SK-N-SH (cell line): ENCODE measurements at regions not wholly inside any gene's neighbourhood (a gene's known extent, or its start where the extent isn't known, plus 50 kb on each side); places are given as distances from the start of the nearest gene placed in this dataset.

Source experiments
- CTCF ChIA-PET: fragments of 300-600, 350-600 bp; formaldehyde crosslinking; extraction: SDS; loops from one replicate; lab custom pipeline; 2021; lab: Yijun Ruan, JAX
- POLR2A ChIA-PET: fragments of 350-600 bp; sonication (Branson Sonifier 250); formaldehyde crosslinking; extraction: SDS; loops from one replicate; lab custom pipeline; 2020; ENCODE audit warnings: antibody characterized with exemption, inconsistent platforms; lab: Yijun Ruan, JAX
- DNase-seq: peaks from one replicate; pipeline ENCODE4 v3.0.0; 2012
- H2AFZ ChIP-seq: fragments of 200-600 bp; sonication (generic); 2 replicates; pipeline ENCODE4 v1.8.1; 2016; ENCODE audit warnings: antibody characterized with exemption, mild to moderate bottlenecking, low read depth
- H3F3A ChIP-seq: fragments of 200-600 bp; sonication (generic); replicated peaks from 2 replicates; pipeline ENCODE3; 2016; ENCODE audit warnings: antibody characterized with exemption, mild to moderate bottlenecking; ENCODE audit not compliant: insufficient read depth
- H3K27ac ChIP-seq, 2 experiments: fragments of 200-500 bp in 1 of 2; fragments of 200-600 bp in 1 of 2; sonication (Bioruptor generic) in 1 of 2; sonication (generic), shearing (Covaris generic) in 1 of 2; 2 replicates each; pipeline versions ENCODE4 v1.5.1 to v1.6.1; 2014 to 2016; ENCODE audit warnings: low read depth in 2 of 2, inconsistent platforms in 1 of 2, low read length in 1 of 2, mild to moderate bottlenecking in 1 of 2, mixed read lengths in 1 of 2
- H3K27me3 ChIP-seq: fragments of 200-600 bp; sonication (generic), shearing (Covaris generic); 2 replicates; pipeline ENCODE4 v1.6.1; 2016; ENCODE audit warnings: mixed run types; ENCODE audit not compliant: insufficient read depth
- H3K36me3 ChIP-seq, 2 experiments: fragments of 200-500 bp in 1 of 2; fragments of 200-600 bp in 1 of 2; sonication (Bioruptor generic) in 1 of 2; sonication (generic) in 1 of 2; replicated peaks in 1 of 2; 2 replicates each; pipeline versions ENCODE3 to v1.5.1; 2014 to 2016; ENCODE audit warnings: low read length in 1 of 2, mild to moderate bottlenecking in 1 of 2; ENCODE audit not compliant: insufficient read depth in 2 of 2, control insufficient read depth in 1 of 2
- H3K4me1 ChIP-seq, 2 experiments: fragments of 200-500 bp in 1 of 2; fragments of 200-600 bp in 1 of 2; sonication (Bioruptor generic) in 1 of 2; sonication (generic), shearing (Covaris generic) in 1 of 2; 2 replicates each; pipeline versions ENCODE4 v1.5.1 to v1.6.1; 2014 to 2016; ENCODE audit warnings: low read depth in 1 of 2, low read length in 1 of 2, mixed run types in 1 of 2; ENCODE audit not compliant: insufficient read depth in 2 of 2, control insufficient read depth in 1 of 2
- H3K4me2 ChIP-seq: fragments of 200-600 bp; sonication (generic), shearing (Covaris generic); 2 replicates; pipeline ENCODE4 v1.6.1; 2017; ENCODE audit warnings: mixed run types
- H3K4me3 ChIP-seq, 2 experiments: fragments of 200-500 bp in 1 of 2; fragments of 200-600 bp in 1 of 2; sonication (Bioruptor generic) in 1 of 2; sonication (generic), shearing (Covaris generic) in 1 of 2; 2 replicates each; pipeline versions ENCODE4 v1.5.1 to v1.8.1; 2014 to 2016; ENCODE audit warnings: low read depth in 2 of 2, inconsistent platforms in 1 of 2, low read length in 1 of 2, mild to moderate bottlenecking in 1 of 2, mixed read lengths in 1 of 2, moderate library complexity in 1 of 2
- H3K79me2 ChIP-seq: fragments of 200-600 bp; sonication (generic); 2 replicates; pipeline ENCODE4 v1.8.1; 2017; ENCODE audit warnings: mild to moderate bottlenecking; ENCODE audit not compliant: insufficient read depth
- H3K9ac ChIP-seq: fragments of 200-600 bp; sonication (generic); 2 replicates; pipeline ENCODE4 v1.6.1; 2017; ENCODE audit warnings: mixed run types
- H3K9me2 ChIP-seq: fragments of 200-600 bp; sonication (generic); 2 replicates; pipeline ENCODE4 v1.6.1; 2017; ENCODE audit warnings: mixed run types
- H3K9me3 ChIP-seq: fragments of 200-600 bp; sonication (generic); 2 replicates; pipeline ENCODE4 v1.6.1; 2017; ENCODE audit warnings: mixed run types, mild to moderate bottlenecking, moderate library complexity
- H4K20me1 ChIP-seq: fragments of 200-600 bp; sonication (generic); 2 replicates; pipeline ENCODE4 v1.6.1; 2017; ENCODE audit warnings: mild to moderate bottlenecking, mixed run types; ENCODE audit not compliant: insufficient read depth
- CHD2 ChIP-seq: fragments of 150-350 bp; IDR thresholded peaks from 2 replicates; pipeline ENCODE4 v1.6.1; 2018; ENCODE audit warnings: low read length; ENCODE audit not compliant: partially characterized antibody
- ELF1 ChIP-seq: IDR thresholded peaks from 2 replicates; pipeline ENCODE4 v1.4.0; 2012
- EZH2phosphoT487 ChIP-seq: fragments of 200-600 bp; sonication (generic); IDR thresholded peaks from 2 replicates; pipeline ENCODE4 v1.6.1; 2017; ENCODE audit warnings: low read depth, mixed run types, mild to moderate bottlenecking, antibody characterized with exemption, moderate library complexity, borderline replicate concordance
- FOXJ3 ChIP-seq: sonication (generic); formaldehyde crosslinking; IDR thresholded peaks from 2 replicates; pipeline ENCODE4 v1.5.1; 2020; ENCODE audit warnings: mild to moderate bottlenecking, missing genetic modification reagents
- FOXM1 ChIP-seq: IDR thresholded peaks from 2 replicates; pipeline ENCODE4 v1.4.0; 2012; ENCODE audit warnings: low read depth, mild to moderate bottlenecking
- GABPA ChIP-seq: IDR thresholded peaks from 2 replicates; pipeline ENCODE4 v1.4.0; 2012; ENCODE audit warnings: low read depth, mild to moderate bottlenecking
- GATA2 ChIP-seq: sonication (generic); formaldehyde crosslinking; IDR thresholded peaks from 2 replicates; pipeline ENCODE4 v1.5.0; 2020; ENCODE audit warnings: mild to moderate bottlenecking, missing genetic modification reagents
- MXI1 ChIP-seq: IDR thresholded peaks from 2 replicates; pipeline ENCODE4 v1.6.1; 2012; ENCODE audit warnings: mild to moderate bottlenecking, low read depth, low read length, improper control_type of control experiment
- NRF1 ChIP-seq: IDR thresholded peaks from 2 replicates; pipeline ENCODE4 v1.6.1; 2012; ENCODE audit warnings: low read depth, mild to moderate bottlenecking, low read length
- POLR2AphosphoS5 ChIP-seq: IDR thresholded peaks from 2 replicates; pipeline ENCODE4 v1.6.1; 2012; ENCODE audit warnings: low read depth, low read length
- RCOR1 ChIP-seq: fragments of 150-350 bp; IDR thresholded peaks from 2 replicates; pipeline ENCODE4 v1.6.1; 2017; ENCODE audit warnings: antibody characterized with exemption, low read length
- REST ChIP-seq: IDR thresholded peaks from 2 replicates; pipeline ENCODE4 v1.6.1; 2012; ENCODE audit warnings: mild to moderate bottlenecking, low read depth, low read length, moderate library complexity
- RFX5 ChIP-seq: IDR thresholded peaks from 2 replicates; pipeline ENCODE4 v1.6.1; 2012; ENCODE audit warnings: mild to moderate bottlenecking, improper control_type of control experiment, low read length
- RXRA ChIP-seq: IDR thresholded peaks from 2 replicates; pipeline ENCODE4 v1.4.0; 2012; ENCODE audit warnings: low read depth, mild to moderate bottlenecking, borderline replicate concordance
- SIN3A ChIP-seq: IDR thresholded peaks from 2 replicates; pipeline ENCODE4 v1.6.1; 2012; ENCODE audit warnings: low read depth, mild to moderate bottlenecking, low read length, moderate library complexity, borderline replicate concordance
- TAF1 ChIP-seq: IDR thresholded peaks from 2 replicates; pipeline ENCODE4 v1.6.1; 2012; ENCODE audit warnings: low read depth, mild to moderate bottlenecking, low read length, moderate library complexity, borderline replicate concordance
- TCF12 ChIP-seq: IDR thresholded peaks from 2 replicates; pipeline ENCODE4 v1.4.0; 2012
- TEAD4 ChIP-seq: IDR thresholded peaks from 2 replicates; pipeline ENCODE4 v1.4.0; 2012; ENCODE audit warnings: mild to moderate bottlenecking, borderline replicate concordance; ENCODE audit not compliant: insufficient read depth
- YY1 ChIP-seq: IDR thresholded peaks from 2 replicates; pipeline ENCODE4 v1.4.0; 2012; ENCODE audit warnings: low read depth, mild to moderate bottlenecking
- ZBTB33 ChIP-seq: IDR thresholded peaks from 2 replicates; pipeline ENCODE4 v1.4.0; 2012; ENCODE audit warnings: low read depth, borderline replicate concordance
- WGBS: methylation state at CpG from one replicate; pipeline ENCODE4 v1.1.6; 2017; ENCODE audit warnings: low lambda C conversion rate; 5-methylcytosine and 5-hydroxymethylcytosine counted together
- TF ChIP-seq, protein P1 (sequence below): fragments of 150-350 bp; IDR thresholded peaks from 2 replicates; pipeline ENCODE4 v1.6.1; 2017; ENCODE audit warnings: antibody characterized with exemption, low read length, low read depth, borderline replicate concordance

DNA sequence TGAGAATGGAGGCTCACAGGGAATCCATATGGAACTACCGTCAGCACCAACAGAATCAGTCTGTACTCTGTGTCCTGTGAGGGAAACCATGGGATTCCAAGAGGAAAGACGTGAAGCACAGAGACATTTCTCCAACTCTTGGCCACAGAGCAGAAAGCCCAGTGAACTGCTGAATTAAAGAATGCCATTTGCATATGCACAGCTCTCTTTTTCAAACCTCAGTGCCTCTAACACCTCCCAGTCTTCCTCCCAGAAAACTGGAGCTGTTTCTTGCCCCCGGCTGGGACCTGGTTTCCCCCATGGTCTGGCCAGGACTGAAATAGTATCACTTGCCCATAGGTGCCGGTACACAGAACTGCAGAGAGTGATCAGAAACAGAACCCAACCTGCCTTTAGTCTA is 69.6 kb upstream of the FER start:
- H3K4me1 ChIP-seq = peaks cover 0 to 4% of the 10 kb centered on the region in 2 experiments; a peak in 1 of 4 replicates
- no peak overlapping the region for H2AFZ ChIP-seq
- no peaks in the 10 kb centered on the region for H3K79me2 ChIP-seq
- CTCF ChIA-PET = interaction anchor here (0.9 kb wide), 1 partner anchor 23 kb away, joined by 3 read pairs; no protein-coding TSS in a partner anchor
- H3K9me3 ChIP-seq = no peaks in the 10 kb centered on the region
- no peaks in the 10 kb centered on the region for H3K9me2 ChIP-seq
- H3K4me2 ChIP-seq = no peak overlapping the region
- 80% methylated on average over 4 of the region's 4 CpGs for WGBS
- no peaks in the 10 kb centered on the region for H3F3A ChIP-seq
- no peak for TF ChIP-seq NRF1
- no peak for TF ChIP-seq REST
- TF ChIP-seq SIN3A = no peak
- no peak for TF ChIP-seq TEAD4
- no peak for TF ChIP-seq RCOR1
- no peak for TF ChIP-seq FOXJ3 (CRISPR knock-in tag)
- TF ChIP-seq, protein P1, sequence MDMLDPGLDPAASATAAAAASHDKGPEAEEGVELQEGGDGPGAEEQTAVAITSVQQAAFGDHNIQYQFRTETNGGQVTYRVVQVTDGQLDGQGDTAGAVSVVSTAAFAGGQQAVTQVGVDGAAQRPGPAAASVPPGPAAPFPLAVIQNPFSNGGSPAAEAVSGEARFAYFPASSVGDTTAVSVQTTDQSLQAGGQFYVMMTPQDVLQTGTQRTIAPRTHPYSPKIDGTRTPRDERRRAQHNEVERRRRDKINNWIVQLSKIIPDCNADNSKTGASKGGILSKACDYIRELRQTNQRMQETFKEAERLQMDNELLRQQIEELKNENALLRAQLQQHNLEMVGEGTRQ = no peak
- TF ChIP-seq MXI1 = no peak
- TF ChIP-seq TCF12 = no peak
- TF ChIP-seq ZBTB33 = no peak
- no peak for TF ChIP-seq RXRA
- TF ChIP-seq, all 33 proteins: peak for 0
- no peak for DNase-seq
- Histone ChIP-seq H3K9ac (no peak overlapping the region), H3K27ac (no peak overlapping the region), H3K36me3 (no peaks in the 10 kb centered on the region), H4K20me1 (no peaks in the 10 kb centered on the region), H3K27me3 (no peaks in the 10 kb centered on the region), H3K4me3 (no peak overlapping the region)
- POLR2A ChIA-PET = no interaction called here

GRCh38 chr5:108675736-108676135 is 72.0 kb upstream of the FER start:
- Histone ChIP-seq H3K4me1 (no peaks in the 10 kb centered on the region; a peak in 1 of 4 replicates), H2AFZ (no peak overlapping the region)
- TF ChIP-seq EZH2phosphoT487 = no peak
- TF ChIP-seq SIN3A = no peak
- TF ChIP-seq FOXM1 = no peak
- TF ChIP-seq CHD2 = no peak
- TF ChIP-seq ELF1 = no peak
- TF ChIP-seq YY1 = no peak
- no peak for TF ChIP-seq FOXJ3 (CRISPR knock-in tag)
- TF ChIP-seq TAF1 = no peak
- TF ChIP-seq GATA2 = no peak
- TF ChIP-seq GABPA = no peak
- TF ChIP-seq POLR2AphosphoS5 = no peak
- TF ChIP-seq RFX5 = no peak
- TF ChIP-seq RCOR1 = no peak
- no peak for TF ChIP-seq TCF12
- TF ChIP-seq, all 33 proteins: peak for 0
- Histone ChIP-seq H3K4me3 (no peak overlapping the region), H3K27ac (no peak overlapping the region), H3K4me2 (no peak overlapping the region), H3K36me3 (no peaks in the 10 kb centered on the region), H3K27me3 (no peaks in the 10 kb centered on the region), H3K79me2 (no peaks in the 10 kb centered on the region), H4K20me1 (no peaks in the 10 kb centered on the region), H3K9ac (no peak overlapping the region), H3K9me2 (no peaks in the 10 kb centered on the region), H3F3A (no peaks in the 10 kb centered on the region), H3K9me3 (no peaks in the 10 kb centered on the region)
- no peak for DNase-seq
- 94% methylated on average over 5 of the region's 5 CpGs for WGBS
- POLR2A ChIA-PET = no interaction called here
- CTCF ChIA-PET = interaction anchor here (1.5 kb wide), 1 partner anchor 33 kb away, joined by 6 read pairs; no protein-coding TSS in a partner anchor
